ENCODE measurements at regions not wholly inside any gene's neighbourhood (a gene's known extent, or its start where the extent isn't known, plus 50 kb on each side); places are given as distances from the start of the nearest gene placed in this dataset.
"Not testable (repeated sequence)": the region's sequence is repeated elsewhere in the genome, so short reads cannot be mapped to it uniquely, and the experiment has no call there.

DNA sequence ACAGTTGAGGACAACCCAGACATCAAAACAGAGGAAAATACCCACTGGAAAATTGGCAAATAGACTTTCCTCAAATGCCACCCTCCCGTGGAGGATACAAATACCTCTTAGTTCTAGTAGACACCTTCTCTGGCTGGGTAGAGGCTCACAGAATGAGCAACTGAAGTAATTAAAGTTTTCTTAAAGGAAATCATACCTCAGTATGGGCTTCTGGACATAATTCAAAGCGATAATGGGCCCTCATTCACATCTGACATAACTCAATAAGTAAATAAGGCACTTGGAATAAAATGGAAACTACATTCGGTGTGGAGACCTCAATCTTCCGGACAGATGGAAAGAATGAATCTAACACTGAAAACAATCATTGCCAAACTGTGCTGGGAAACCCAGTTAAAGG lies 115.2 kb upstream of the PLCL2 start:
- ATAC-seq (replicated peaks) = no peak
- no peak overlapping the region for H3K27ac Mint-ChIP-seq
- no peak overlapping the region for H3K4me3 Mint-ChIP-seq
- H3K9me3 Mint-ChIP-seq = no peaks in the 10 kb centered on the region
- H3K27me3 Mint-ChIP-seq = peaks cover 4% of the 10 kb centered on the region
- peaks cover 10% of the 10 kb centered on the region for H3K4me1 Mint-ChIP-seq
- H3K36me3 Mint-ChIP-seq (ENCODE audit: low read depth) = no peaks in the 10 kb centered on the region

DNA sequence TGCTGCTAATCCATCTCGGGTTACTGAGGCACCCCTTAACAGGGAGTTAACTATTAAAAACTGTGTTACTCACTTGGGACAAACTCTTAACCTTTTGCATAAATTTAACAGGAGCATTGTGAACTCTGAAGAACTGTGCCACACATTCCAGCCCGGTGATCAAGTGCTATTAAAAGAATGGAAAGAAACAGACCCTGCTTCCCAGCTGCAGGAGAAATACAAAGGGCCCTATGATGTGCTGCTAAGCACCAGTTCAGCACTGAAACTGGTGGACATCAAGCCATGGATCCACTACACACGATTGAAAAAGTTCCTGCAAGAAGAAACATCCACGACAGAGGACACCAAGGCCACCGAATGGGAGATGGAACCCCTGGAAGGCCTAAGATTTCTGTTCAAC lies 114.7 kb upstream of the PLCL2 start:
- no peaks in the 10 kb centered on the region for H3K36me3 Mint-ChIP-seq (ENCODE audit: low read depth)
- no peak overlapping the region for H3K4me3 Mint-ChIP-seq
- ATAC-seq (replicated peaks) = no peak
- H3K27ac Mint-ChIP-seq = no peak overlapping the region
- peaks cover 7% of the 10 kb centered on the region for H3K27me3 Mint-ChIP-seq
- H3K4me1 Mint-ChIP-seq = peaks cover 14% of the 10 kb centered on the region
- no peaks in the 10 kb centered on the region for H3K9me3 Mint-ChIP-seq

DNA sequence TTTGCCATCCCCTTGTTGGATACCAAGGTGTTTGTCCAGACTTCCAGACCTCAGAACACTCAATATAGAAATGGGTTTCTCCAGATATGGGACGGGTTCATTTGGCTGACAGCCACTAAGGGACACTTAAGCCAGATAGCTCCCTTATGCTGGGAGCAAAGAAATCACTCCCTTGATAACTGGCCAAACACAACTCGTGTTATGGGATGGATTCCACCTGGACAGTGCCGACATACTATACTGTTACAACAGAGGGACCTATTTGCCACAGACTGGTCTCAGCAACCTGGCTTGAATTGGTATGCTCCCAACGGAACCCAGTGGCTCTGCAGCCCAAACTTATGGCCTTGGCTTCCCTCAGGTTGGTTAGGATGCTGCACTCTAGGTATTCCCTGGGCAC lies 114.0 kb upstream of the PLCL2 start:
- Mint-ChIP-seq H3K9me3 (no peaks in the 10 kb centered on the region), H3K27ac (no peak overlapping the region), H3K36me3 (ENCODE audit: low read depth) (no peaks in the 10 kb centered on the region), H3K4me3 (no peak overlapping the region), H3K27me3 (peaks cover 11% of the 10 kb centered on the region), H3K4me1 (peaks cover 14% of the 10 kb centered on the region)
- no peak for ATAC-seq (replicated peaks)

DNA sequence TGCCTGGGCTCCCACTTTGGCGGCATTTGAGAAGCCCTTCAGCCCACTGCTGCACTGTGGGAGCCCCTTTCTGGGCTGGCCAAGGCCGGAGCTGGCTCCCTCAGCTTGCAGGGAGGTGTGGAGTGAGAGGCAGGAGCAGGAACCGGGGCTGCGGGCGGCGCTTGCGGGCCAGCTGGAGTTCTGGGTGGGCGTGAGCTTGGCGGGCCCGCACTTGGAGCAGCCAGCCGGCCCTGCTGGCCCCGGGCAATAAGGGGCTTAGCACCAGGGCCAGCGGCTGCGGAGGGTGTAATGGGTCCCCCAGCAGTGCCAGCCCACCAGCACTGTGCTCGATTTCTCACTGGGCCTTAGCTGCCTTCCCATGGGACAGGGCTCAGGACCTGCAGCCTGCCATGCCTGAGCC lies 111.2 kb upstream of the PLCL2 start:
- H3K9me3 Mint-ChIP-seq; ATAC-seq (replicated peaks); H3K4me3 Mint-ChIP-seq; H3K36me3 Mint-ChIP-seq (ENCODE audit: low read depth); H3K27ac Mint-ChIP-seq: not testable (repeated sequence)
- Mint-ChIP-seq H3K4me1 (peaks cover 14% of the 10 kb centered on the region), H3K27me3 (peaks cover 14% of the 10 kb centered on the region)

DNA sequence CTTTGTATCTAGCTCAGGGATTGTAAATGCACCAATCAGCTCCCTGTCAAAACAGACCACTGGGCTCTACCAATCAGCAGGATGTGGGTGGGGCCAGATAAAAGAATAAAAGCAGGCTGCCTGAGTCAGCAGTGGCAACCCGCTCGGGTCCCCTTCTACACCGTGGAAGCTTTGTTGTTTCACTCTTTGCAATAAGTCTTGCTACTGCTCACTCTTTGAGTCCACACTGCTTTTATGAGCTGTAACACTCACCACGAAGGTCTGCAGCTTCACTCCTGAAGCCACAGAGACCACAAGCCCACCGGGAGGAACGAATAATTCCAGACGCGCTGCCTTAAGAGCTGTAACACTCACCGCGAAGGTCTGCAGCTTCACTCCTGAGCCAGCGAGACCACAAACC lies 110.2 kb upstream of the PLCL2 start:
- not testable (repeated sequence) for ATAC-seq (replicated peaks); H3K4me3 Mint-ChIP-seq
- peaks cover 14% of the 10 kb centered on the region for H3K4me1 Mint-ChIP-seq

DNA sequence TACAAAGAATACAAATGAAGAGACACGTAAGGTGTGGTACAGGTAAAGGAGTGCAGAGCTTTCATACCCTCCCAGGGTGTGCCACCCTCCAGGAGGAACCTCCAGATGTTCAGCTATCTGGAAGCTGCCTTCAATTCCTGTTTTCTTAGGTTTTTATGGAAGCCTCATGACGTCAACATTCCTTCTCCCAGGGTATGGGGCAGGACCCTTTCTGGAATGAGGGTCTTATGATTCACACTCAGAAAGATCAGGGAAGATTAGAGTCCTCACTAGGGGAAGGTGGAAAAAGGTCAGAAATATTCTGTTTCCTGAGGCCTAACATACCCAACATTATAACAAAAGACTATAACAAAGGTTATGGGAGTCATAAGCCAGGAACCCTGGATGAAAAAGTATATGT lies 99.8 kb upstream of the PLCL2 start:
- H3K9me3 Mint-ChIP-seq = peaks cover 1% of the 10 kb centered on the region
- H3K4me1 Mint-ChIP-seq = peaks cover 2% of the 10 kb centered on the region
- no peak overlapping the region for H3K27ac Mint-ChIP-seq

More for the DNA sequence above, 110.2 kb upstream of the PLCL2 start:
- not testable (repeated sequence) for H3K27ac Mint-ChIP-seq; H3K9me3 Mint-ChIP-seq; H3K36me3 Mint-ChIP-seq (ENCODE audit: low read depth)
- peaks cover 18% of the 10 kb centered on the region for H3K27me3 Mint-ChIP-seq

DNA sequence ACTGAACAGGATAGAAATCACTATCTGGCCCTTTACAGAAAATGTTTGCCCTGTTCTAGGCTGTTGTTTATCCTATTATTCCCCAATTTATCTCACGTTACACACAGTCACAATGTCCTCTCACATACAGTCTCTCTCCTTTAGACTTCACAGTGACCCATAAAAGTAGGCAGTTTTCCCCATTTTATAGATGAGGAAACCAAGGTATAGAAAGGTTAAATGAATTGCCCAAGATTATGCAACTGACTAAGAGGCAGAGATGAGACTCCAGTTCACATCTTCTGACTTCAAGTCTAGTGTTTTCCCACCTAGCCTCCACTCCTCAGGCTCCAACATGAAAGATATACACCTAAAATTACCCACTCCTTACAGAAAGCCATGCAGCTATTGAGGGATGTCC lies 99.3 kb upstream of the PLCL2 start:
- H3K27me3 Mint-ChIP-seq = peaks cover 3% of the 10 kb centered on the region
- H3K9me3 Mint-ChIP-seq = peaks cover 5% of the 10 kb centered on the region
- H3K36me3 Mint-ChIP-seq (ENCODE audit: low read depth) = no peaks in the 10 kb centered on the region
- no peak overlapping the region for H3K4me3 Mint-ChIP-seq
- no peak overlapping the region for H3K27ac Mint-ChIP-seq
- peaks cover 7% of the 10 kb centered on the region for H3K4me1 Mint-ChIP-seq
- no peak for ATAC-seq (replicated peaks)

More for the DNA sequence above, 99.8 kb upstream of the PLCL2 start:
- Mint-ChIP-seq H3K27me3 (peaks cover 2% of the 10 kb centered on the region), H3K4me3 (no peak overlapping the region), H3K36me3 (ENCODE audit: low read depth) (no peaks in the 10 kb centered on the region)
- ATAC-seq (replicated peaks) = no peak

DNA sequence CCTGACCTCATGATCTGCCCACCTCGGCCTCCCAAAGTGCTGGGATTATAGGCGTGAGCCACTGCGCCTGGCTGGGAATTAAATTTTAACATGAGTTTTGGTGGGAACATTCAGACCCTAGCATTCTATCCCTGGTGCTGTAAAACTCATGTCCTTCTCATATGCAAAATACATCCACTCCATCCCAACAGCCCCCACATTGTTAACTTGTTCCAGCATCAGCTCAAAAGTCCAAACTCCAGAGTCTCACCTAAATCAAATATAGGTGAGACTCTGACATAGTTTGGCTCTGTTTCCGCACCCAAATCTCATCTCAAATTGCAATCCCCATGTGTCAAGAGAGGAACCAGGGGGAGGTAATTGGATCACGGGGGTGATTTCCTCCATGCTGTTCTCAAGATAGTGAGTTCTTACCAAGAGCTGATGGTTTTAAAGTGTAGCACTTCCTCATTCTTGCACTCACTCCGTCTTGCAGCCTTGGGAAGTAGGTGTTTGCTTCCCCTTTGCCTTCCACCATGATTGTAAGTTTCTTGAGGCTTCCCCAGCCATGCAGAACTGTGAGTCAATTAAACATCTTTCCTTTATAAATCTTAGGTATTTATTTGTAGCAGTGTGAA lies 96.2 kb upstream of the PLCL2 start:
- no peaks in the 10 kb centered on the region for H3K36me3 Mint-ChIP-seq (ENCODE audit: low read depth)

DNA sequence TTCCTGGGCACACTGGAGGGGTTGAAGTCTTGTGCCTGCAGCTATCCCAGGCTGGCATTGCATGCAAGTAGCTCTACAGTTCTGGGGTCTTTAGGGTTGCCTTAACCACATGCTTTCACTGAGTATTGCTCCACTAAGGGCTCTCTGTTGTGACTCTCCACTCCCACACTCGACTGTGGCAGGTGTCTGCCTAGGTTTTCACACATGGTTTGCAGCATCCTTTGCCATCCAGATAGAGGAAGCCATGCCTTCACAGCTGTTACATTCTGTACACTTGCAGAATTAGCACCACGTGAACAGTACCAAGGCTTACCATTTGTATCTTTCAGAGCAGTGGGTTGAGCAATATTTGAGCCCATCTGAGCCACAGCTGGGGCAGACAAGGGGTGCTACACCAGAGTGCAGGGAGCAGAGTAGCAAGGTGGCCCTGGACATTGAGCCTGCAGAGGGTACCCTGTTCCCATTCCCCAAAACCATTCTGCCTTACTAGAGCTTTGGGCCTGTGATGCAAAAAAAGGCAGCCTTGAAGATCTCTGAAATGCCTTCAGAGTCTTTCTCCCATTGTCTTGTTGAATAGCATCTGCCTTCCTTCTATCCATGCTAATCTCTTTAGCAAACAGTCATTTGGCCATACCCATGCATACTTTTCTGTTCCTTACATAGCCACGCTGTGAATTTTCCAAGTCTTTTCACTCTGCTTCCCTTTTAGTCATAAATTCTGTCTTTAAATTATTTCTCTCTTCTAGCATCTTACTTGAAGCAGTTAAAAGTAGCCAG lies 95.2 kb upstream of the PLCL2 start:
- no peak overlapping the region for H3K4me3 Mint-ChIP-seq
- peaks cover 14% of the 10 kb centered on the region for H3K4me1 Mint-ChIP-seq
- peak overlapping the region; percentile 49 for H3K27ac Mint-ChIP-seq
- peaks cover 5% of the 10 kb centered on the region for H3K9me3 Mint-ChIP-seq
- ATAC-seq (replicated peaks) = no peak
- peaks cover 13% of the 10 kb centered on the region for H3K27me3 Mint-ChIP-seq
- H3K36me3 Mint-ChIP-seq (ENCODE audit: low read depth) = no peaks in the 10 kb centered on the region

More for the DNA sequence above, 96.2 kb upstream of the PLCL2 start:
- Mint-ChIP-seq H3K9me3 (peaks cover 5% of the 10 kb centered on the region), H3K27ac (no peak overlapping the region), H3K27me3 (peaks cover 13% of the 10 kb centered on the region), H3K4me1 (peaks cover 14% of the 10 kb centered on the region), H3K4me3 (no peak overlapping the region)
- ATAC-seq (replicated peaks) = no peak

DNA sequence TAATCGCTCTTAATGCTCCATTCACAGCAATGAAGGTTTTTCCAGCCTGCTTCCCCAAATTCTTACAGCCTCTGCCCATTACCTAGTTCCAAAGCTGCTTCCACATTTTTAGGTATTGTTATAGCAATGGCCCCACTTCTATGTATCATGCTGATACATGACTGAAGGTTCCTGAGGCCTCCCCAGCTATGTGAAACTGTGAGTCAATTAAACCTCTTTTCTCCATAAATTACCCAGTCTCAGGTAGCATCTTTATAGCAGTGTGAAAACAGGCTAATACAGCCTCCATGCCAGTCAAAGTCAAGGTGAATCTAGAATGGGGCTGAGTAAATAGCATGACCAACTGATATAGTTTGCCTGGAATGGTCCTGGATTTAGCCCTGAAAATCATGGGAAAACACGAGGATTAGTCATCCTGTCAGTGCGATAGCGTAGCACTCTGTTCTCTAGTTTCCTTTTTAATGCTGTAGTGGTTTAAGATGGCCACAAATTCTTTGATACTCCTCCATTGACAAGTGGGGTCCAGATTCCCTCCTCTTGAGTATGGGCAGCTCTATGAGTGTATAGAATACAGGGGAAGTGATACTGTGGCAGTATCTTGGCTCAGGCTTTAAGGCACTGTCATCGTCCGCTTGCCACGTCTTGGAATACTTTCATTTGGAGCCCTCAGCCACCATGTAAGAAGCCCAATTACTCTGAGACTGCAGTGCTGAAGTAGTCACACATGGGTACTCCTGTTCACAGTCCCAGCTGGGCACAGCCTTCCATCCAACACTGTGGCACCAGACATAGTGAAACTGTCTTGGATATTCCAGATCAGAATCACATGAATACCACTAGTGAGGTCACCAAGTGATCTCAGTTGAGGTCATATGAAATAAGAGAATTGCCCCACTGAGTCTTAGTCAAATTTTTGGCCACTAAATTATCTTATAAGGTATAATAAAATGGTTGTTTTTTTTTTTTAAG lies 94.0 kb upstream of the PLCL2 start:
- Mint-ChIP-seq H3K4me1 (peaks cover 14% of the 10 kb centered on the region), H3K4me3 (peak overlapping the region; percentile 41), H3K27me3 (peaks cover 13% of the 10 kb centered on the region), H3K36me3 (ENCODE audit: low read depth) (no peaks in the 10 kb centered on the region), H3K27ac (peak overlapping the region; percentile 49), H3K9me3 (peaks cover 5% of the 10 kb centered on the region)
- peak; percentile 91 for ATAC-seq (replicated peaks)

DNA sequence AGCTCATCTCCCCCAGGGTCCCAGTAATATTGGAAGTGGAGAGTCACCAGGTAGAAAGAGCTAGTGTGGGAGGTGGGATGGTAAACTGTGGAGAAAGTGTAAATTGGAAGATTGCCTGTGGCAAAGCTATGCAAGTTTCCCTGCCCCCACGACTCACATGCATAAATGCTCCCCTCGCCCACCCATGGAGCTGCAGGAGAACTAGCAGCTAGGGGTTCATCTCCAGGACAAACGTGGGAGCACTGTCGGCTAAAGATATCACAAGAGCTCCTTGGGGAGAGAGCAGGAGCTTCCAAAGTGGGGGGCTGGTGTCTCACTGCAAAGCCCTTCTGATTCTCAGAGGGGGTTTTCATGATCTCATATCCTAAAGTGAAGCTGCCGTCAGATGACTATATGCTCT lies 91.4 kb upstream of the PLCL2 start:
- Mint-ChIP-seq H3K36me3 (ENCODE audit: low read depth) (no peaks in the 10 kb centered on the region), H3K9me3 (peaks cover 5% of the 10 kb centered on the region), H3K27me3 (peaks cover 13% of the 10 kb centered on the region), H3K4me1 (peaks cover 21% of the 10 kb centered on the region), H3K27ac (no peak overlapping the region), H3K4me3 (no peak overlapping the region)
- ATAC-seq (replicated peaks) = no peak

DNA sequence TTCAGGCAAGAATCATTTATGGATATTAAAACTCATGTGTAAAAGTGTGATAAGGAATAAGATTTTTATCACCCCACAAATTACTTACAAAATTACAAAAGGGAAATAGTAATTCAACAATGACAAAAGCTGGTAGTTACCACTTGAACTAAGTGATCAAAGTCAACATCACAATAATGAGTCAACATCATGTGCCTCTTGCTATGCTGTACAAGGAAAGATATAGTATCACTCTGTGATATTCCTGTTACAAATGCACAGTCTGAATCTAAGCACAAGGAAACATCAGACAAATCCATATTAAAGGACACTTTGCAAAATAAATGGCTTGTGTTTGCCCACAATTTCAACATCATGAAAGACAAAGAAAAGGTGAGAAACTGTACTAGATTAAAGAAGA lies 90.5 kb upstream of the PLCL2 start:
- Mint-ChIP-seq H3K9me3 (peaks cover 9% of the 10 kb centered on the region), H3K27me3 (peaks cover 13% of the 10 kb centered on the region), H3K4me1 (peaks cover 21% of the 10 kb centered on the region), H3K27ac (no peak overlapping the region), H3K4me3 (no peak overlapping the region), H3K36me3 (ENCODE audit: low read depth) (no peaks in the 10 kb centered on the region)
- no peak for ATAC-seq (replicated peaks)

DNA sequence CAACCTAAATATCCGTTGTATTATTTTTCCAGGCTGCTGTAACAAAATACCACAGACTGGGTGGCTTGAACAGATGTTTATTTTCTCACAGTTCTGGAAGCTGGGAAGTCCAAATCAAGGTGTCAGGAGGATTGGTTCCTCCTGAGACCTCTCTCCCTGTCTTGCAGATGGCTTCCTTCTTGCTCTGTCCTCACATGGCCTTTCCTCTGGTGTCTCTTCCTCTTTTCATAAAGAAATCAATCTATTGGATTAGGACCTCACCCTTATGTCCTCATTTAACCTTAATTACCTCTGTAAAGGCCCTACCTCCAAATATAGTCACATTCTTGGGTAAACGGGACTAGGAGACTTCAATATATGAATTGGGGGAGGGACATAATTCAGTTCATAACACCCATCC lies 89.2 kb upstream of the PLCL2 start:
- Mint-ChIP-seq H3K9me3 (peaks cover 4% of the 10 kb centered on the region), H3K4me1 (peaks cover 18% of the 10 kb centered on the region), H3K27ac (no peak overlapping the region), H3K4me3 (no peak overlapping the region), H3K36me3 (ENCODE audit: low read depth) (no peaks in the 10 kb centered on the region), H3K27me3 (peaks cover 10% of the 10 kb centered on the region)
- no peak for ATAC-seq (replicated peaks)

DNA sequence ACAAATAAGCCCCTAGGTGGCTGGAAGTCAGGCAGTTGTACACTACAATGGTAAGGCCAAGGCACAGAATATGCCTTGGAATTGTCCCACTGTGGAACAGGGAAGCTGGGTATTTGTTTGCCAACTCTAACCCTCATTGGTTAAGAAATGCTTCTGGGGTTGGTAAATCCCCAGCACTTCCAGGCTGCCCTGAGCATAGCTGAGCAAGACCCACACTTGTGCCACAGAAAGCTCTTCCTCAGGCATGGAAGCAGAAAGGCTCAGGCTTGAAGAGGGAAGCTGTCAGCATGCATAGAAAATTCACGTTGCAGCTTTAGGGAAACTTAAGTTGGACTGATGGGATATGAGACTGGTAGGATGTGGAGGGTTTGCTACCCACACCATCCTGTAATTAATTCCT lies 86.9 kb upstream of the PLCL2 start:
- H3K27me3 Mint-ChIP-seq = peaks cover 4% of the 10 kb centered on the region
- no peaks in the 10 kb centered on the region for H3K36me3 Mint-ChIP-seq (ENCODE audit: low read depth)
- ATAC-seq (replicated peaks) = no peak
- H3K4me3 Mint-ChIP-seq = no peak overlapping the region
- no peak overlapping the region for H3K27ac Mint-ChIP-seq
- H3K4me1 Mint-ChIP-seq = peaks cover 16% of the 10 kb centered on the region
- H3K9me3 Mint-ChIP-seq = peaks cover 4% of the 10 kb centered on the region

All from activated T-helper 17 cell treated with anti-CD3 and anti-CD28 coated beads, Interleukin-2, amount 50 U/mL, for 72 hours (primary cell).